WI38 (cell line): ENCODE measurements at regions not wholly inside any gene's neighbourhood (a gene's known extent, or its start where the extent isn't known, plus 50 kb on each side); places are given as distances from the start of the nearest gene placed in this dataset.

ENCODE experiments used
- H3K4me3 ChIP-seq: 2 replicates; pipeline ENCODE4 v1.5.1; 2011; ENCODE audit warnings: low read depth, mild to moderate bottlenecking, control low read depth, low read length
- CTCF ChIP-seq: IDR thresholded peaks from 2 replicates; pipeline ENCODE4 v1.5.1; 2012; ENCODE audit warnings: low read depth, mild to moderate bottlenecking, control low read depth, low read length

- no peak for TF ChIP-seq CTCF
Observed at GRCh38 chr1:194289569-194290266, 1103.3 kb upstream of the B3GALT2 start.

GRCh38 chr1:194288238-194288637, 1101.8 kb upstream of the B3GALT2 start:
- TF ChIP-seq CTCF, result no peak
- no peak overlapping the region for H3K4me3 ChIP-seq

More at GRCh38 chr1:194289569-194290266, 1103.3 kb upstream of the B3GALT2 start:
- no peak overlapping the region for H3K4me3 ChIP-seq

- H3K4me3 ChIP-seq, result no peak overlapping the region
- no peak for TF ChIP-seq CTCF
Observed at GRCh38 chr1:194281376-194281775, 1095.0 kb upstream of the B3GALT2 start.

- no peak overlapping the region for H3K4me3 ChIP-seq
- TF ChIP-seq CTCF, result no peak
Observed at GRCh38 chr1:194280463-194280862, 1094.0 kb upstream of the B3GALT2 start.

GRCh38 chr1:194279975-194280374, 1093.6 kb upstream of the B3GALT2 start:
- TF ChIP-seq CTCF, result no peak

GRCh38 chr1:194277927-194278326, 1091.5 kb upstream of the B3GALT2 start:
- TF ChIP-seq CTCF, result no peak
- H3K4me3 ChIP-seq, result no peak overlapping the region

More at GRCh38 chr1:194279975-194280374, 1093.6 kb upstream of the B3GALT2 start:
- no peak overlapping the region for H3K4me3 ChIP-seq

- TF ChIP-seq CTCF, result no peak
- no peak overlapping the region for H3K4me3 ChIP-seq
Observed at GRCh38 chr1:194273660-194274059, 1087.2 kb upstream of the B3GALT2 start.
